GM18907 (cell line): ENCODE measurements at regions not wholly inside any gene's neighbourhood (a gene's known extent, or its start where the extent isn't known, plus 50 kb on each side); places are given as distances from the start of the nearest gene placed in this dataset.

Experiments used
- ATAC-seq: cut with Tn5 transposase; IDR thresholded peaks from one replicate; pipeline ENCODE4 v1.9.1; 2021; ENCODE audit warnings: mild to moderate bottlenecking, moderate library complexity; ENCODE audit not compliant: unreplicated experiment

GRCh38 chr11:106447631-106448191, 370.2 kb downstream of the AASDHPPT start:
- no peak for ATAC-seq

- no peak for ATAC-seq
These were observed 372.3 kb downstream of the AASDHPPT start for GRCh38 chr11:106449763-106450162.

- no peak for ATAC-seq
These were observed 373.9 kb downstream of the AASDHPPT start for GRCh38 chr11:106451228-106451922.

GRCh38 chr11:106456647-106457046, 379.2 kb downstream of the AASDHPPT start:
- ATAC-seq = no peak

- no peak for ATAC-seq
These were observed 380.3 kb downstream of the AASDHPPT start for GRCh38 chr11:106457727-106458126.

- no peak for ATAC-seq
These were observed 381.7 kb downstream of the AASDHPPT start for GRCh38 chr11:106459135-106459534.

GRCh38 chr11:106461148-106461691, 383.8 kb downstream of the AASDHPPT start:
- ATAC-seq = no peak

- ATAC-seq = no peak
These were observed 384.5 kb downstream of the AASDHPPT start for GRCh38 chr11:106461839-106462545.

- no peak for ATAC-seq
These were observed 385.7 kb downstream of the AASDHPPT start for GRCh38 chr11:106463154-106463553.

GRCh38 chr11:106463796-106464201, 386.3 kb downstream of the AASDHPPT start:
- ATAC-seq = no peak

- ATAC-seq = no peak
These were observed 387.3 kb downstream of the AASDHPPT start for GRCh38 chr11:106464728-106465127.

GRCh38 chr11:106466521-106467080, 389.1 kb downstream of the AASDHPPT start:
- no peak for ATAC-seq

GRCh38 chr11:106467501-106467900, 390.0 kb downstream of the AASDHPPT start:
- no peak for ATAC-seq

GRCh38 chr11:106468086-106468485, 390.6 kb downstream of the AASDHPPT start:
- ATAC-seq = no peak

GRCh38 chr11:106468531-106468930, 391.1 kb downstream of the AASDHPPT start:
- ATAC-seq = no peak

GRCh38 chr11:106470230-106470629, 392.8 kb downstream of the AASDHPPT start:
- ATAC-seq = no peak

GRCh38 chr11:106471276-106471675, 393.8 kb downstream of the AASDHPPT start:
- ATAC-seq = no peak

- no peak for ATAC-seq
These were observed 395.7 kb downstream of the AASDHPPT start for GRCh38 chr11:106473089-106473722.

GRCh38 chr11:106474274-106474673, 396.8 kb downstream of the AASDHPPT start:
- no peak for ATAC-seq

- no peak for ATAC-seq
These were observed 397.7 kb downstream of the AASDHPPT start for GRCh38 chr11:106475181-106475580.

- ATAC-seq = no peak
These were observed 400.3 kb downstream of the AASDHPPT start for GRCh38 chr11:106477776-106478175.
